HFFc6 (cell line): ENCODE measurements at regions not wholly inside any gene's neighbourhood (a gene's known extent, or its start where the extent isn't known, plus 50 kb on each side); places are given as distances from the start of the nearest gene placed in this dataset.

Experiments
- DNase-seq: peaks from one replicate; pipeline ENCODE4 v3.0.0-alpha.2; 2018
- H3K27ac Mint-ChIP-seq: 2 replicates; pipeline ENCODE4 v1.8.0; 2020; ENCODE audit warnings: mild to moderate bottlenecking, mixed read lengths
- H3K27me3 Mint-ChIP-seq: 2 replicates; pipeline ENCODE4 v1.8.0; 2021; ENCODE audit warnings: mild to moderate bottlenecking, moderate library complexity, mixed read lengths; ENCODE audit not compliant: insufficient read depth
- H3K36me3 Mint-ChIP-seq: 2 replicates; pipeline ENCODE4 v1.8.0; 2021; ENCODE audit warnings: low read depth, mixed read lengths
- H3K4me1 Mint-ChIP-seq: 2 replicates; pipeline ENCODE4 v1.8.0; 2020; ENCODE audit warnings: low read depth, mixed read lengths
- H3K4me3 Mint-ChIP-seq: 2 replicates; pipeline ENCODE4 v1.8.0; 2020; ENCODE audit warnings: mild to moderate bottlenecking, moderate library complexity, mixed read lengths
- H3K9me3 Mint-ChIP-seq: 2 replicates; pipeline ENCODE4 v1.8.0; 2020; ENCODE audit warnings: mild to moderate bottlenecking, mixed read lengths
- CTCF ChIP-seq: fragments of 200-600 bp; sonication (generic); IDR thresholded peaks from 2 replicates; pipeline ENCODE4 v1.5.0; 2021; ENCODE audit warnings: antibody characterized with exemption, mild to moderate bottlenecking

- no peak overlapping the region for H3K4me3 Mint-ChIP-seq
- no peak overlapping the region for H3K27ac Mint-ChIP-seq
These were observed 80.4 kb upstream of the DIO3 start for GRCh38 chr14:101480747-101481530.

DNA sequence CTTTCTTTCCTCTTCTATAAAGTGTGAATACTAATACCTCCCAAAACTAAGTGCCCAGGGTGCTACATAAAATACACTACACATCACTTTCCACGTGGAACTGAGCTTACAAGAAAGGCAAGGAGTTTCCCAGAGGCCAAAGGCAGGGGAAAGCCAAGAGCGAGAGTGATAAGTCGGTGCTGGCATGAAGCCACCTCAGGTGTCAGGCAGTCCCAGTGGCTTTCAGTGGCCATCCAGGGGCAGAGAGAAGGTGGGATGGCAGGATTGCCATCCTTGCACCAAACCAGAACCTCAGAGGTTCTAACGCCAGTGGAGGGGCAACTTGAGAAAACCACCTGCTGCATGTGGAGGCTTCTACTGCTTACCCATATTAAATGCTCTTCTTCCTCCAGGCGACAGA, 79.7 kb upstream of the DIO3 start:
- Mint-ChIP-seq H3K27me3 (peaks cover 9% of the 10 kb centered on the region), H3K4me1 (peaks cover 19% of the 10 kb centered on the region), H3K4me3 (no peak overlapping the region), H3K9me3 (no peaks in the 10 kb centered on the region; the same call in 1 of the 2 replicates), H3K27ac (no peak overlapping the region), H3K36me3 (no peaks in the 10 kb centered on the region)
- TF ChIP-seq CTCF: no peak
- no peak for DNase-seq

More at GRCh38 chr14:101480747-101481530, 80.4 kb upstream of the DIO3 start:
- H3K9me3 Mint-ChIP-seq: no peaks in the 10 kb centered on the region; the same call in 1 of the 2 replicates
- H3K4me1 Mint-ChIP-seq: peaks cover 24% of the 10 kb centered on the region
- no peak for TF ChIP-seq CTCF
- peaks cover 9% of the 10 kb centered on the region for H3K27me3 Mint-ChIP-seq
- H3K36me3 Mint-ChIP-seq: no peaks in the 10 kb centered on the region
- peak; percentile 27 for DNase-seq

- H3K4me1 Mint-ChIP-seq: peaks cover 19% of the 10 kb centered on the region
- H3K27me3 Mint-ChIP-seq: peaks cover 9% of the 10 kb centered on the region
- no peak overlapping the region for H3K27ac Mint-ChIP-seq
- no peak for DNase-seq
- peaks cover 4% of the 10 kb centered on the region; the same call in 1 of the 2 replicates for H3K9me3 Mint-ChIP-seq
- TF ChIP-seq CTCF: no peak
- no peaks in the 10 kb centered on the region for H3K36me3 Mint-ChIP-seq
- H3K4me3 Mint-ChIP-seq: no peak overlapping the region
These were observed 79.2 kb upstream of the DIO3 start for GRCh38 chr14:101482066-101482465.

DNA sequence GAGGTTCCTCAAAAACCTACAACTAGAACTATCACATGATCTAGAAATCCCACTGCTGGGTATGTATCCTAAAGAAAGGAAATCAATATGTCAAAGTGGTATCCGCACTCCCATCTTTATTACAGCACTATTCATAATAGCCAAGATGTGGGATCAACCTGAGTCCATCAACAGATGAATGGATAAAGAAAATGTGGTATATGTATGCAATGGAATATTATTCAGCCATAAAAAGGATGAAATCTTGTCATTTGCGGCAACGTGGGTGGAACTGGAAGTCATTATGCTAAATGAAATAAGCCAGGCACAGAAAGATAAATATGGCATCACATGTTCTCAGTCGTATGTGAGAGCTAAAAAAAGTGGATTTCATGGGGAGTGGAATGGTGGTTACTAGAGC, 77.5 kb upstream of the DIO3 start:
- H3K27me3 Mint-ChIP-seq: peaks cover 5% of the 10 kb centered on the region
- H3K9me3 Mint-ChIP-seq: peaks cover 4% of the 10 kb centered on the region; the same call in 1 of the 2 replicates
- peaks cover 10% of the 10 kb centered on the region; the same call in 1 of the 2 replicates for H3K4me1 Mint-ChIP-seq
- no peak overlapping the region for H3K4me3 Mint-ChIP-seq
- no peak overlapping the region for H3K27ac Mint-ChIP-seq
- DNase-seq: no peak
- H3K36me3 Mint-ChIP-seq: no peaks in the 10 kb centered on the region
- TF ChIP-seq CTCF: no peak

DNA sequence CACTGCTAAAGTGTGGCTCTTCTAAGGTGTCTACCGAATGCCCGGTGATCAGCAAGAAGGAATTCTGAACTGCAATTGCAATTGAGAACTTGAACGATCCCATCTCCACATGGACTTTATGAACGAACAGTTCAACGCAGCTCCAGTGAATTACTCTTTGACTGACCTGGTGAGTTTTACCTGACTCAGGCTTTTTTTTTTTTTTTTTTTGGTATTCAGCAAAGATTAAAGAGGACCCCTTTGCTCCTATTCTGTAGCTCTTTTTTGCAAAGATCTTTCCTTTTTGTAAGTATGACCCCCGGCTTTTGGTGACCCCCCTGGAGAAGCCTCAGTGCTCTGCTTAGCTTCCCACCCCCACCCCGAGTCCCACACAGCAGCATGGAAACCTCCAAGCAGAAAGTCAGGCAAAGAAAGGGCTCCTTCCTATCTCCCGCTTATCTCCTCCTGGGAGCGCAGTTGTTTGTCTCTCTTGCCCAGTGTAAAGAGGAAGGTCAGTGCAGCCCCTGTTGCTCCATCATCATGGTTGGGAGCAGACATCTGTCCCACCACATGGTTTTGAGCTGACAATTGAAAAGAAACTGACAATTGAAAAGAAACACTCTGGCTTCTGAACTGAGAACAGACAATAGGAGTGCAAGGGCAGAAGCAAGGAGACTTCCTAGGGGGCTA, 72.1 kb upstream of the DIO3 start:
- Mint-ChIP-seq H3K27ac (no peak overlapping the region), H3K4me1 (no peaks in the 10 kb centered on the region), H3K36me3 (no peaks in the 10 kb centered on the region), H3K9me3 (peaks cover 14% of the 10 kb centered on the region; the same call in 1 of the 2 replicates), H3K4me3 (no peak overlapping the region), H3K27me3 (peaks cover 3% of the 10 kb centered on the region; the same call in 1 of the 2 replicates)
- TF ChIP-seq CTCF: no peak
- DNase-seq: no peak
